ENCODE measurements at regions not wholly inside any gene's neighbourhood (a gene's known extent, or its start where the extent isn't known, plus 50 kb on each side); places are given as distances from the start of the nearest gene placed in this dataset.
"Not testable (repeated sequence)": the region's sequence is repeated elsewhere in the genome, so short reads cannot be mapped to it uniquely, and the experiment has no call there.

GRCh38 chr7:1355568-1356340 lies 103.5 kb downstream of the MICALL2 start:
- Mint-ChIP-seq H3K27ac (ENCODE audit: unreplicated experiment) (no peak overlapping the region), H3K9me3 (no peaks in the 10 kb centered on the region), H3K4me3 (no peak overlapping the region), H3K4me1 (no peaks in the 10 kb centered on the region), H3K27me3 (ENCODE audit: low read depth) (peaks cover 9% of the 10 kb centered on the region), H3K36me3 (ENCODE audit: low read depth) (no peaks in the 10 kb centered on the region)
- no peak for TF ChIP-seq CTCF (conservative IDR thresholded peaks at IDR 0.05)
- no peak for DNase-seq (ENCODE audit: low read depth, low spot score)

- not testable (repeated sequence) for H3K27me3 Mint-ChIP-seq (ENCODE audit: low read depth); H3K27ac Mint-ChIP-seq (ENCODE audit: unreplicated experiment); H3K4me3 Mint-ChIP-seq; DNase-seq (ENCODE audit: low read depth, low spot score); H3K9me3 Mint-ChIP-seq; H3K36me3 Mint-ChIP-seq (ENCODE audit: low read depth); H3K4me1 Mint-ChIP-seq
Observed at GRCh38 chr7:1356853-1357252, 102.4 kb downstream of the MICALL2 start.

- H3K27me3 Mint-ChIP-seq (ENCODE audit: low read depth): peaks cover 10% of the 10 kb centered on the region
- H3K27ac Mint-ChIP-seq (ENCODE audit: unreplicated experiment); H3K4me3 Mint-ChIP-seq; H3K9me3 Mint-ChIP-seq; H3K4me1 Mint-ChIP-seq; H3K36me3 Mint-ChIP-seq (ENCODE audit: low read depth); DNase-seq (ENCODE audit: low read depth, low spot score): not testable (repeated sequence)
Observed at GRCh38 chr7:1357260-1357600, 102.0 kb downstream of the MICALL2 start.

GRCh38 chr7:1357601-1358271 lies 101.5 kb downstream of the MICALL2 start:
- Mint-ChIP-seq H3K4me3 (no peak overlapping the region), H3K27ac (ENCODE audit: unreplicated experiment) (no peak overlapping the region), H3K4me1 (no peaks in the 10 kb centered on the region), H3K36me3 (ENCODE audit: low read depth) (no peaks in the 10 kb centered on the region), H3K9me3 (no peaks in the 10 kb centered on the region), H3K27me3 (ENCODE audit: low read depth) (peaks cover 10% of the 10 kb centered on the region)
- TF ChIP-seq CTCF (conservative IDR thresholded peaks at IDR 0.05): no peak
- no peak for DNase-seq (ENCODE audit: low read depth, low spot score)

- H3K27me3 Mint-ChIP-seq (ENCODE audit: low read depth): peaks cover 14% of the 10 kb centered on the region
- TF ChIP-seq CTCF (conservative IDR thresholded peaks at IDR 0.05): no peak
- H3K36me3 Mint-ChIP-seq (ENCODE audit: low read depth): no peaks in the 10 kb centered on the region
- H3K4me3 Mint-ChIP-seq: no peak overlapping the region
- DNase-seq (ENCODE audit: low read depth, low spot score): no peak
- no peaks in the 10 kb centered on the region for H3K9me3 Mint-ChIP-seq
- no peaks in the 10 kb centered on the region for H3K4me1 Mint-ChIP-seq
- H3K27ac Mint-ChIP-seq (ENCODE audit: unreplicated experiment): no peak overlapping the region
Observed at GRCh38 chr7:1358376-1359050, 100.8 kb downstream of the MICALL2 start.

- Mint-ChIP-seq H3K9me3 (no peaks in the 10 kb centered on the region), H3K4me3 (no peak overlapping the region), H3K27ac (ENCODE audit: unreplicated experiment) (no peak overlapping the region), H3K27me3 (ENCODE audit: low read depth) (peaks cover 14% of the 10 kb centered on the region), H3K36me3 (ENCODE audit: low read depth) (no peaks in the 10 kb centered on the region), H3K4me1 (no peaks in the 10 kb centered on the region)
- DNase-seq (ENCODE audit: low read depth, low spot score): no peak
- TF ChIP-seq CTCF (conservative IDR thresholded peaks at IDR 0.05): no peak
Observed at GRCh38 chr7:1359051-1359400, 100.2 kb downstream of the MICALL2 start.
